WTC11 (cell line): ENCODE measurements at regions not wholly inside any gene's neighbourhood (a gene's known extent, or its start where the extent isn't known, plus 50 kb on each side); places are given as distances from the start of the nearest gene placed in this dataset.

Experiments used
- GTF2I ChIP-seq: fragments of 250-450 bp; sonication (Bioruptor Pico); conservative IDR thresholded peaks from 2 replicates; pipeline ENCODE4 v1.4.0; 2021; ENCODE audit warnings: mild to moderate bottlenecking
- JUN ChIP-seq: sonication (generic); formaldehyde crosslinking; IDR thresholded peaks from 2 replicates; pipeline ENCODE4 v1.8.0; 2023; ENCODE audit warnings: mild to moderate bottlenecking, missing genetic modification reagents
- MYBL2 ChIP-seq: sonication (generic); formaldehyde crosslinking; IDR thresholded peaks from 2 replicates; pipeline ENCODE4 v1.8.1; 2023; ENCODE audit warnings: mild to moderate bottlenecking, moderate library complexity, missing genetic modification reagents
- NFYB ChIP-seq: sonication (generic); formaldehyde crosslinking; conservative IDR thresholded peaks from 2 replicates; pipeline ENCODE4 v1.8.0; 2022; ENCODE audit warnings: low read depth, missing genetic modification reagents
- NR1H2 ChIP-seq: sonication (generic); formaldehyde crosslinking; IDR thresholded peaks from 2 replicates; pipeline ENCODE4 v1.9.0; 2021; ENCODE audit warnings: mild to moderate bottlenecking, moderate library complexity, missing genetic modification reagents
- TCF7 ChIP-seq: sonication (generic); formaldehyde crosslinking; IDR thresholded peaks from 2 replicates; pipeline ENCODE4 v1.8.0; 2022; ENCODE audit warnings: mild to moderate bottlenecking, low read depth, missing genetic modification reagents, moderate library complexity
- ZBTB21 ChIP-seq: sonication (generic); formaldehyde crosslinking; IDR thresholded peaks from 2 replicates; pipeline ENCODE4 v1.8.1; 2023; ENCODE audit warnings: mild to moderate bottlenecking, missing genetic modification reagents, borderline replicate concordance
- TF ChIP-seq, protein P1 (sequence below): fragments of 200-600 bp; IDR thresholded peaks from 2 replicates; pipeline ENCODE4 v1.8.0; 2022; ENCODE audit warnings: antibody characterized with exemption
- TF ChIP-seq, protein P2 (sequence below): sonication (generic); formaldehyde crosslinking; IDR thresholded peaks from 2 replicates; pipeline ENCODE4 v1.8.0; 2022; ENCODE audit warnings: mild to moderate bottlenecking, missing genetic modification reagents

DNA sequence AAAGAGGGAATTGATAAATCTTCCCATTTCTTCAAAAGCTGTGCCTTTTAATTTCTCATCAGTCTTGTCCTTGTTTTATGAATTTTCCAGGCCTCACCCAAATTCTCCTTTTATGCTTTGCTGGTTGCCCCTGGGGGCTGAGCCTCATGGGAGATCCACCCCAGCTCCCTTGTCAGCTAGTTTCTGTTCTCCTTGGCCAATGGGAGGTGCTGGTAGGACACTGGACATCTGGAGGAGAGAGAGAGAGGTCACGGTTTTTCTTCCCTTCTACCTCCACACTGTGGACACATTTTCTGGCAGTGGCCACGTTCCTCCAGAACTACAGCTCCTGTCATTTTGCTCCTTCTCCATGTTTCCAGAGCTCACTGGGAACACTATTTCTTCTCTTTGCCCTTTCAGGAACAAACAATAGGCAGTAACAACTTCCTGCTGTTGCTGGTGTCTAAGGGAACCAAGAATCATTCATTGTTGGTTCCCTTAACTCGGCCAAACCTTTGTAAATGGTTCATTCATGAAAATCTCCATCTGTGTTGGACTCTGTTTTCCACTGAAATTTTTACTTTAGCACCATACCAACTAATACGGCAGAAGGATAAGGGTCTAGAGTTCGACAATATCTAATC lies 334.5 kb downstream of the GPAT3 start:
- TF ChIP-seq JUN = no peak
- TF ChIP-seq, protein P1, sequence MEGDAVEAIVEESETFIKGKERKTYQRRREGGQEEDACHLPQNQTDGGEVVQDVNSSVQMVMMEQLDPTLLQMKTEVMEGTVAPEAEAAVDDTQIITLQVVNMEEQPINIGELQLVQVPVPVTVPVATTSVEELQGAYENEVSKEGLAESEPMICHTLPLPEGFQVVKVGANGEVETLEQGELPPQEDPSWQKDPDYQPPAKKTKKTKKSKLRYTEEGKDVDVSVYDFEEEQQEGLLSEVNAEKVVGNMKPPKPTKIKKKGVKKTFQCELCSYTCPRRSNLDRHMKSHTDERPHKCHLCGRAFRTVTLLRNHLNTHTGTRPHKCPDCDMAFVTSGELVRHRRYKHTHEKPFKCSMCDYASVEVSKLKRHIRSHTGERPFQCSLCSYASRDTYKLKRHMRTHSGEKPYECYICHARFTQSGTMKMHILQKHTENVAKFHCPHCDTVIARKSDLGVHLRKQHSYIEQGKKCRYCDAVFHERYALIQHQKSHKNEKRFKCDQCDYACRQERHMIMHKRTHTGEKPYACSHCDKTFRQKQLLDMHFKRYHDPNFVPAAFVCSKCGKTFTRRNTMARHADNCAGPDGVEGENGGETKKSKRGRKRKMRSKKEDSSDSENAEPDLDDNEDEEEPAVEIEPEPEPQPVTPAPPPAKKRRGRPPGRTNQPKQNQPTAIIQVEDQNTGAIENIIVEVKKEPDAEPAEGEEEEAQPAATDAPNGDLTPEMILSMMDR = no peak
- TF ChIP-seq GTF2I (CRISPR knock-in tag) = no peak
- TF ChIP-seq TCF7 = no peak
- TF ChIP-seq NR1H2 (CRISPR knock-in tag) = no peak
- no peak for TF ChIP-seq NFYB (CRISPR knock-in tag)
- TF ChIP-seq, protein P2, sequence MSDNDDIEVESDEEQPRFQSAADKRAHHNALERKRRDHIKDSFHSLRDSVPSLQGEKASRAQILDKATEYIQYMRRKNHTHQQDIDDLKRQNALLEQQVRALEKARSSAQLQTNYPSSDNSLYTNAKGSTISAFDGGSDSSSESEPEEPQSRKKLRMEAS (CRISPR knock-in tag) = no peak
- no peak for TF ChIP-seq ZBTB21 (CRISPR knock-in tag)
- TF ChIP-seq MYBL2 (CRISPR knock-in tag) = no peak
